ENCODE measurements at regions not wholly inside any gene's neighbourhood (a gene's known extent, or its start where the extent isn't known, plus 50 kb on each side); places are given as distances from the start of the nearest gene placed in this dataset.

DNA sequence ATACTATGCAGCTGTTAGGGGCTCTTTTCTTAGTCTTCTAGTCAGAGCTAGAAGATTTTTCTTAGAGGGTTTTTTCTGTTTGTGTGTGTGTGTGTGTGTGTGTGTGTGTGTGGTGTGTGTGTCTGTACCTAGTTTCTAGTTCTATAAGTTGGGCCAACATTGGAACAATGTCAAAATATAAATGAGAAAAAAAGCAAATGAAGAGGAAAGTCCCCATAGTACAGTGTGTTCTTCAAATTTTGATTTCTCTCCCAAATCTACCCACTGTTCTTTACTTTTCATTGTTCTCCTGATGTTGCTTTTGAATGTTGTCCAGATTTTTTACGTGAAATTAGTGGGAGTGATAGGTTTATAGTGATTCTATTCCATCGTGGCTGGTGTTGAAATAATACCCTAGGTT is 2153.4 kb upstream of the RAG2 start:
- no peak for TF ChIP-seq POLR2A (IDR thresholded peaks at IDR 0.05; ENCODE audit: low read depth, low read length)
- no peak for TF ChIP-seq POLR2AphosphoS5 (IDR thresholded peaks at IDR 0.05; ENCODE audit: low read depth, low read length)
